ENCODE measurements at regions not wholly inside any gene's neighbourhood (a gene's known extent, or its start where the extent isn't known, plus 50 kb on each side); places are given as distances from the start of the nearest gene placed in this dataset.
"Not testable (repeated sequence)": the region's sequence is repeated elsewhere in the genome, so short reads cannot be mapped to it uniquely, and the experiment has no call there.

GRCh38 chr16:29327631-29328408, 78.7 kb downstream of the NPIPB11 start:
- FAIRE-seq, result not testable (repeated sequence)

- not testable (repeated sequence) for FAIRE-seq
These were observed 80.1 kb downstream of the NPIPB11 start for GRCh38 chr16:29326164-29327125.

GRCh38 chr16:29323725-29324124, 82.8 kb downstream of the NPIPB11 start:
- FAIRE-seq, result not testable (repeated sequence)

GRCh38 chr16:29321585-29321984, 84.9 kb downstream of the NPIPB11 start:
- no peak for FAIRE-seq

GRCh38 chr16:29321000-29321393, 85.5 kb downstream of the NPIPB11 start:
- FAIRE-seq, result no peak

DNA sequence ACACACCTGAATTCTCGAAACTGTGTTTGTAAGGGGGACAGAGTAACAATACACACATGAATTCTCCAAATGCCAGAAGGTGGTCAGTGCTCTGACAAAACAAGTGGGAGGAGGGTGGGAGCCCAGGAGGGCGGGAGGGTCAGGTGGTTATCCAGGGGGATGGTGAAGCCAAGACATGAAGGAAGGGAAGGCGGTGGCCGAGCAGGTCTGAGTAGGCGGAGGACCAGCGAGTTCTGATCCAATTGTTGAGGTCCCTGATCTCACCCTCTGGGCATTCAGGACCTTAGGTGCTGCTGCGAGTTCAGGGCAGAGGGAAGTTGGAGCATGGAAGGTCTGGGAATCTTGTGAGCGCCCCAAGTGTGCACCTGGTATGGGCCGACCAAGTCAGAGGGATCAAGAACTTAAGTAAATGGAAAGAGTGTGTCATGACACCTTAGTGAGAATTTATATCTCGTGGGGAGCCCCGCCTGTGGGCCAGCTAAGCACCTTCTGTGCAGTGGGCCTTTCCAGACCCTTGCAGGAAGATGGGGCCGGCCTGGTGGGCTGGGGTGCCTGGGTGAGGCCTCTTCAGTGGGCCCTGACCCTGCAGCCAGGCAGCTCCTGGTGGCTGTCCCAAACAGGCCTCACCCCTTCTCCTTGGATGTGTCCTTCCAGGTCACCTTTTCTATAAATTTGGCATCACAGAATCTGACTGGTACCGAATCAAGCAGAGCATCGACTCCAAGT, 86.1 kb downstream of the NPIPB11 start:
- FAIRE-seq, result no peak

- FAIRE-seq, result no peak
These were observed 86.8 kb downstream of the NPIPB11 start for GRCh38 chr16:29319726-29320125.

DNA sequence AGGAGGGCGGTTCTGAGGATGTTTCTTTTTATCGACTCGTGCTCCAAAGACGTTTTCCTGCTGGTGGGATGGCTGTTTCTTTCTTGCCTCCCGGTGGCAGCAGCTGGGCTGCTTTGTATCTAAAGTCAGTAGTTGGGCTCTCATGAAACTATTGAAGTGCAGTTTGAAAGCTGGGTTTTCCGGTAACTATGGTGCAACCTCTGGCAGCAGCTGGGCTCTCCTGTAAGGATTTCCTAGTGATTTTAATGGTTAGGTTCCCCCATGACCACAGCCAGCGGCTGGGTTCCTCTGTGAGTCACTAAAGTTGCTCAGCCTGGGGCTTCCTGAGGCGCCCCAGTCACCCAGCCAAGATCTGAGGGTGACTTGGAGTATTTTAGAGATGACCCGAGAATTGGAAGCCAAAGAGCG, 87.9 kb downstream of the NPIPB11 start:
- FAIRE-seq, result not testable (repeated sequence)

- no peak for FAIRE-seq
These were observed 88.5 kb downstream of the NPIPB11 start for GRCh38 chr16:29318037-29318436.

DNA sequence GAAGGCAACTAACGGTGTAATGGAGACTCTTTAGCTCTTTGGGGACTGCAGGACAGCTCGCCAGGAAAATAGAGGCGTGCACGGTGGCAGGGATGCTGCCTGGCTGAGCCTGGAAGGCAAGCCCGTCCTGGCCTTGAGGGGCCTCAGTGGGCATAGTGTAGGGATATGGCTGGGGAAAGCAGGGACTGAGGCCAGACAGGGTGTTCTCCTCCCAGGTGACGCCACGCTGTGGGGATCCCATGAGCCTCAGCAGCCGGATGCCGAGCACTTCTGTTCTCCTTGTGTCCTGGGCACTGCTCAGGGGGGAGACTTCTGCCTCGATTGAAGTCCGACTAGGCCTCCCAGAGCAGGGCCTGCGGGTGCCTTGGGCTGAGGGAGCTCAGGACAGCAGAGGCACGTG, 89.2 kb downstream of the NPIPB11 start:
- FAIRE-seq, result no peak

DNA sequence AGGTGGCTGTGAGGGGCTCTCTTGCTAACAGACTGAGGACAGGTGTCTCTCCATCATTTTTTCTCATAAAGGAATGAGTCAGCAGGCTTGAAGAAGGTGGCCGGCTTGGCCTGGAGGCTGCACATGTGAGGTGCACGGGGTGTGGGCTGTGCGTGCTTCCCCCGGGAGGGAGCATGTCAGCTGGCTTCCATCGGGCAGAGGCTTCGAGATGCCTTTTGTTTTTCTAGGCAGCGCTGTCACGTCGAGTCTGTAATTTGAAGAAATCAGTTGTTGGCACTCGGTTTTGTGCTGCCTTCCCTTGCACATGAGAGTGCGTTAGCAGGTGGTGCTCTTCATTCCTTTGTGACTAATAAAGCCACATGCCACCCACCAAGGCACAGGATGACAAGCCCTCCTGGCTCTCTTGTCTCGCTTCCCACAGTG, 89.7 kb downstream of the NPIPB11 start:
- no peak for FAIRE-seq

DNA sequence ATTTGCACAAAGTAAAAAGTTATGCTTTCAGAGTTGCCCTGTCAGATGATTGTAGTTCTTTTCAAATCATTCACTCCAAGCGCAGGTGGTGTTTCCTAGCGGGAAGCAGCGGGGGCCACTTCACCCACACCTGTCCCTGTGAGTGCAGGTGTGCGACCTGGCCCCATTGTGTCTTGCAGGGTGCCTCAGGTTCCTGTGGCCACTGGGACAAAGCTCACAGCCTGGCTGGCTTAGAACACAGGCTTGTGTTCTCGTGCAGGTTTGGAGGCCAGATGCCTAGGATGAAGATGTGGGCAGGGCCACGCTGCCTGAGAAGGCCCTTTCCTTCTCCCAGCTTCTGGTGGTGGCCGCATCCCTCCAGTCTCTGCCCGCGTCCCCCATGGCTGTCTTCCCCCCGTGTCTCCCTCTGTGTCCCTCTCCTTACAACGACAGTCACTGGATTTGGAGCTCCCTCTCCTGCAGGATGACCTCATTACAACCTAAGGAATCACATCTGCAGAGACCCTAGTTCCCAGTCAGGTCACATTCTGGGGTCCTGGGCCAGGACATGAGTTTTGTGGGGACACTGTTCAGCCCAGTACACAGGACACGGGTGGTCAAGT, 90.5 kb downstream of the NPIPB11 start:
- no peak for FAIRE-seq

DNA sequence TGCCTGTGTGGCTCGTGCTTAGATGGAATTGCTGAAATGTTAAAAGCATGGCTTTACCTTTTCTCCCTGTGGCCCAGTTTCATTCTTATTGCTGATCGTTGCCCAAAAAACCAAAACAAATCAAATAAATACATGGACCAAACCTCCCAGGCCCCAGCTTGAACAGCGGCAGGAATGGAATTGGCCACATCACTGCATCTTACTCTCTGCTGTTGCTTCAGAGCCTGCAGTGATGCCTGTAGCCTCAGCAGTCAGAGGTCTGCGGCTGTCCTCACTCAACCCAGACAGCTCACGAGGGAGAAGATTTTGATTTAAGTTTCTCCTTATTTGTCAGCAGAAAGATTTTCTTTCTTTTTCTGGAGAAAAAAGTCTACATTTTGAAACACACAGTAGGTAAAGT, 91.5 kb downstream of the NPIPB11 start:
- no peak for FAIRE-seq

GRCh38 chr16:29314292-29314934, 92.1 kb downstream of the NPIPB11 start:
- no peak for FAIRE-seq

GRCh38 chr16:29313559-29314048, 92.9 kb downstream of the NPIPB11 start:
- FAIRE-seq, result no peak

- no peak for FAIRE-seq
These were observed 93.5 kb downstream of the NPIPB11 start for GRCh38 chr16:29312835-29313558.

DNA sequence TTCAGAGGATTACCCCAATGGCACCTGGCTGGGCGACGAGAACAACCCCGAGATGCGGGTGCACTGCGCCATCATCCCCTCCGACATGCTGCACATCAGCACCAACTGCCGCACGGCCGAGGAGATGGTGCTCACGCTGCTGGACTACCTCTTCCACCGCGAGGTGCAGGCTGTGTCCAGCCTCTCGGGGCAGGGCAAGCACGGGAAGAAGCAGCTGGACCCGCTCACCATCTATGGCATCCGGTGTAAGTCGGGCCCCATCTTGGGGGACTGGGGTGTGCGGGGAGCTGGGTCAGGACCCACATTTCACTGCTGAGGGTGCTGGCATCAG, 94.2 kb downstream of the NPIPB11 start:
- not testable (repeated sequence) for FAIRE-seq

GRCh38 chr16:29311461-29312344, 94.8 kb downstream of the NPIPB11 start:
- FAIRE-seq, result no peak

DNA sequence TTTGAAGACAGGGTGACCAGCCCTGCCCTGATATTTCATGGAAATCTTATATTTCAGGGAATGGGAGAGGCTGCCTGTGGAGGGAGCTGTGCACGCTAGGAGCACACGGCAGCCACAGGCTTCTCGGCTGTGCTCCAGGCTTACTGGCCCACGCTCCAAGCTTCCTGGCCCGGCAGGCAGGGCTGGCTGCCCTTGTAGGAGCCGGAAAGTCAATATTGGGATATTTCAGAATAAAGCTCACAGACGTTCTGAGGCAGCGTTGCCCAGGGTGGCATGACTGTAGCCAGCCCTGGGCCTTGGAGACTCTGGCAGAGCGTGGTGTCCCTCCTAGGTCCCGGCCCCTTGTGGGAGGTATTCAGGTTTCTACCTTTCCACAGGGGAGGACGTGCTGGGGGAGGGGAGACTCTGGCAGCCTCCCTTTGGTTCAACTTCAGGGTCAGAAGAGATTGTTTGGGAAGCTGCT, 95.6 kb downstream of the NPIPB11 start:
- no peak for FAIRE-seq

DNA sequence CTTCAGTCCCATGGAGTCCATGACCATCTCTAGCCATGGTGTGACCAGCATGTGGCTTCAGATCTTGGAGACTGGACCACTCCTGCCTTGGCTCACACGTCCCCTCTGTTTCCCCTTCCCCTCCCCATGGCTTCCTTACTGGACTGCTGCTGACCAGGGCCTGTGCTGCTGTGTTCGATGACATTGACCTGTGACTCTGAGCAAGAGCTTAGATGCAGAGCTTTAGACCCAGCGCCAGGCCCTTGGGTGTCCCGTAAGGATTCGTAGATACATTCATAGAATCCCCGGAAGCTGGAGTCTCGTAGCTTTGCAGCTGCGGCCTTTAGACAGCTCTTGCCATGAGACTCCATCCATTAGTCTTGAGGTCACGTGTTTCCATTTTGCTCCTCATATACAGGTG, 96.3 kb downstream of the NPIPB11 start:
- not testable (repeated sequence) for FAIRE-seq

Data from islet of Langerhans (tissue), 1 donor.